Activated B cell treated with CpG ODN at 0.5 μM for 24 hours (primary cell): ENCODE measurements at regions not wholly inside any gene's neighbourhood (a gene's known extent, or its start where the extent isn't known, plus 50 kb on each side); places are given as distances from the start of the nearest gene placed in this dataset.
"Not testable (repeated sequence)": the region's sequence is repeated elsewhere in the genome, so short reads cannot be mapped to it uniquely, and the experiment has no call there.

Source experiments
- ATAC-seq: fragments of 200-7000 bp; cut with Tn5 transposase; one replicate; pipeline ENCODE4 v1.10.0; 2021; ENCODE audit warnings: low read depth, mild to moderate bottlenecking, moderate library complexity
- CTCF ChIA-PET: fragments of 350-600 bp; sonication (Branson Sonifier 250); formaldehyde crosslinking; loops from one replicate; lab custom pipeline; 2021; ENCODE audit warnings: antibody characterized with exemption; lab: Charles Lee
- POLR2A ChIA-PET: fragments of 350-600 bp; sonication (Branson Sonifier 250); formaldehyde crosslinking; loops from one replicate; lab custom pipeline; 2021; ENCODE audit warnings: antibody characterized with exemption; lab: Charles Lee
- DNase-seq: peaks from one replicate; pipeline ENCODE4 v3.0.0; 2022
- H3K27ac Mint-ChIP-seq: one replicate; pipeline ENCODE4 v1.8.0; 2020; ENCODE audit warnings: mixed read lengths
- H3K27me3 Mint-ChIP-seq: one replicate; pipeline ENCODE4 v1.8.0; 2021; ENCODE audit warnings: mixed read lengths
- H3K36me3 Mint-ChIP-seq: one replicate; pipeline ENCODE4 v1.8.0; 2021; ENCODE audit warnings: low read depth, mixed read lengths
- H3K4me1 Mint-ChIP-seq: one replicate; pipeline ENCODE4 v1.8.0; 2021; ENCODE audit warnings: mixed read lengths
- H3K4me3 Mint-ChIP-seq: one replicate; pipeline ENCODE4 v1.8.0; 2020; ENCODE audit warnings: mild to moderate bottlenecking, mixed read lengths
- H3K9me3 Mint-ChIP-seq: one replicate; pipeline ENCODE4 v1.8.0; 2020; ENCODE audit warnings: mixed read lengths
- intact Hi-C: fragments of 100-400 bp; cut with micrococcal nuclease; formaldehyde crosslinking; loops from one replicate; pipeline ENCODE4 v1.15.1; 2024
- TF ChIP-seq, protein P1 (sequence below): fragments of 200-600 bp; IDR thresholded peaks from one replicate; pipeline ENCODE4 v1.8.0; 2022; ENCODE audit warnings: antibody characterized with exemption, mild to moderate bottlenecking

DNA sequence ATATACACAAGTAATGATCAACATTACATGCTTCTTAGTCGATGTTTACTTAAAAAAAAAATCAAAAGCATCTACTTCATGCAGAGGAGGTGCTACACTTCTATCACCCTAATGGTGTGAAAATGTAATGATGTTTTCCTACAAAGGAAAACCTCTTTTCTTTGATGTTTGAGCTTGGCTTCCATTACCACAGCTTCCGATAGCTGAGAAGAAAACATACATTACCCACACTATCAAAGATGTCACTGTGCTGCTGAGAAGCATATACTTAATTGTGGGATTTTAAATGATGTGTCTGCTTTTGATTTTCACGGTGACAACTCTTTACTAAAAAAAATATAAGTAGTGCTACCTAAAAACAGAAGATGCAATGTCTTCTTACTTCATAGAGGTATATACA, 200.2 kb upstream of the PHF14 start:
- DNase-seq (no peak), ATAC-seq (no peak)
- ChIA-PET POLR2A (no interaction called here), CTCF (no interaction called here)
- H3K4me3 Mint-ChIP-seq: no peak overlapping the region
- no peaks in the 10 kb centered on the region for H3K36me3 Mint-ChIP-seq
- TF ChIP-seq, protein P1, sequence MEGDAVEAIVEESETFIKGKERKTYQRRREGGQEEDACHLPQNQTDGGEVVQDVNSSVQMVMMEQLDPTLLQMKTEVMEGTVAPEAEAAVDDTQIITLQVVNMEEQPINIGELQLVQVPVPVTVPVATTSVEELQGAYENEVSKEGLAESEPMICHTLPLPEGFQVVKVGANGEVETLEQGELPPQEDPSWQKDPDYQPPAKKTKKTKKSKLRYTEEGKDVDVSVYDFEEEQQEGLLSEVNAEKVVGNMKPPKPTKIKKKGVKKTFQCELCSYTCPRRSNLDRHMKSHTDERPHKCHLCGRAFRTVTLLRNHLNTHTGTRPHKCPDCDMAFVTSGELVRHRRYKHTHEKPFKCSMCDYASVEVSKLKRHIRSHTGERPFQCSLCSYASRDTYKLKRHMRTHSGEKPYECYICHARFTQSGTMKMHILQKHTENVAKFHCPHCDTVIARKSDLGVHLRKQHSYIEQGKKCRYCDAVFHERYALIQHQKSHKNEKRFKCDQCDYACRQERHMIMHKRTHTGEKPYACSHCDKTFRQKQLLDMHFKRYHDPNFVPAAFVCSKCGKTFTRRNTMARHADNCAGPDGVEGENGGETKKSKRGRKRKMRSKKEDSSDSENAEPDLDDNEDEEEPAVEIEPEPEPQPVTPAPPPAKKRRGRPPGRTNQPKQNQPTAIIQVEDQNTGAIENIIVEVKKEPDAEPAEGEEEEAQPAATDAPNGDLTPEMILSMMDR: no peak
- H3K27ac Mint-ChIP-seq: no peak overlapping the region
- intact Hi-C loops: no loop called here
- no peaks in the 10 kb centered on the region for H3K4me1 Mint-ChIP-seq
- H3K9me3 Mint-ChIP-seq: no peaks in the 10 kb centered on the region
- no peaks in the 10 kb centered on the region for H3K27me3 Mint-ChIP-seq

GRCh38 chr7:10779465-10780399, 193.9 kb upstream of the PHF14 start:
- intact Hi-C loops: no loop called here
- Mint-ChIP-seq H3K4me1 (no peaks in the 10 kb centered on the region), H3K9me3 (no peaks in the 10 kb centered on the region), H3K4me3 (no peak overlapping the region), H3K36me3 (no peaks in the 10 kb centered on the region), H3K27ac (no peak overlapping the region), H3K27me3 (no peaks in the 10 kb centered on the region)
- TF ChIP-seq, protein P1: no peak
- ATAC-seq (no peak), DNase-seq (no peak)
- ChIA-PET CTCF (no interaction called here), POLR2A (no interaction called here)

DNA sequence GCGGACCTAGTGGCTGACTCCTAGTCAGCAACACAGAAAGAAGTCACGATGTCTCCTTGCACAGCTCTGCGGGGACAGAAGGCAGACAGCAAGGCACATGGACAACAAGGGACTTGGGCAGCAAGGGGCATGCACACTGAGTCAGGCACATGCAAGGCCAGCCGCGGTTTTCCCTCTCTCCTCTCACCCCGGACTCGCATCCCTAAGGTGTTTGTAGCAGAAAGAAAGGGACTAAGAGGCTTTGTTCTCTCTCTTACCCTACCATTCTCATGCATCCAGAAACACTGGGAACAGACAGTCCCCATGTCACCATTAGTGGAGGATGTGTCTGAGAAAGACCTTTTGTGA, 193.3 kb upstream of the PHF14 start:
- ATAC-seq (no peak), DNase-seq (no peak)
- H3K4me3 Mint-ChIP-seq: no peak overlapping the region
- H3K4me1 Mint-ChIP-seq: no peaks in the 10 kb centered on the region
- ChIA-PET POLR2A (no interaction called here), CTCF (no interaction called here)
- H3K27me3 Mint-ChIP-seq: no peaks in the 10 kb centered on the region
- TF ChIP-seq, protein P1: no peak
- intact Hi-C loops: no loop called here
- no peak overlapping the region for H3K27ac Mint-ChIP-seq
- H3K9me3 Mint-ChIP-seq: no peaks in the 10 kb centered on the region
- H3K36me3 Mint-ChIP-seq: no peaks in the 10 kb centered on the region

DNA sequence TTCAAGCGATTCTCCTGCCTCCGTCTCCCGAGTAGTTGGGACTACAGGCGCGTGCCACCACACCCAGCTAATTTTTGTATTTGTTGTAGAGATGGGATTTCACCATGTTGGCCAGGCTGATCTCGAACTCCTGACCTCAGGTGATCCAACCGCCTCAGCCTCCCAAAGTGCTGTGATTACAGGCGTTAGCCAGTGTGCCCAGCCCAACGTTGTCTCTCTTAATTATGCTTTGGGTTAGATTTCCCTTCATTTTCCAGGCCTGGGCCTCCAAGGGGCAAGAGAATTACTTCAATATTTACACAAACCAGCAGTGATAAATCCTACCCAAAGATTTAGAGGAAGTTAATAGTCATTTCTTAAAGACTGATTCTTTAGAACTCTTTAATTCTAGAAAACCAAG, 186.7 kb upstream of the PHF14 start:
- H3K9me3 Mint-ChIP-seq, CTCF ChIA-PET: not testable (repeated sequence)

DNA sequence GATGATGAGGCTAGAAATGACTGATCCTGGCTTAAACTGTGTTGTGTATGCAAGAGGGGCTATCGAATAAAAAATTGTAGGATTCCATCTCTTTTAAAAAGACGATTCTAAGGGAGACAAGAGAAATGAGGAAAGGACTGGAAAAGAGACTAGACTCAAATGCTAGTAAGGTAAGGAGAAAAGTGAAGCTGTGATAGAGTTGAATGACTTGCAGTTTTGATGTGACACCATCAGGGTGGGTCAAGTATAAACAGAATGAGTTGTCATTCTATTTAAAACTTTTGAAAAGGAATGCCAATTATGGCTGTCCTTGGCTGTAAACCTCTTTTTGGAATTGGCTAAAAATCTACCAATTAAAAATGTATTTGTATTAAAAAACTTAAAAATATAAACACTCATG, 184.5 kb upstream of the PHF14 start:
- no peaks in the 10 kb centered on the region for H3K4me1 Mint-ChIP-seq
- intact Hi-C loops: no loop called here
- H3K36me3 Mint-ChIP-seq: no peaks in the 10 kb centered on the region
- H3K27me3 Mint-ChIP-seq: no peaks in the 10 kb centered on the region
- CTCF ChIA-PET: no interaction called here
- H3K9me3 Mint-ChIP-seq: no peaks in the 10 kb centered on the region
- DNase-seq (no peak), ATAC-seq (no peak)
- H3K4me3 Mint-ChIP-seq: no peak overlapping the region
- POLR2A ChIA-PET: no interaction called here
- TF ChIP-seq, protein P1: no peak
- no peak overlapping the region for H3K27ac Mint-ChIP-seq

More for the DNA sequence above, 186.7 kb upstream of the PHF14 start:
- POLR2A ChIA-PET, ATAC-seq, H3K4me3 Mint-ChIP-seq, intact Hi-C loops, H3K27ac Mint-ChIP-seq, H3K4me1 Mint-ChIP-seq, H3K36me3 Mint-ChIP-seq, H3K27me3 Mint-ChIP-seq, DNase-seq: not testable (repeated sequence)
